Epithelial cell of proximal tubule (primary cell): ENCODE measurements at regions not wholly inside any gene's neighbourhood (a gene's known extent, or its start where the extent isn't known, plus 50 kb on each side); places are given as distances from the start of the nearest gene placed in this dataset.
A peak's percentile ranks its signal among the peaks of the same experiment; 100 is the strongest.

Source experiments
- DNase-seq: peaks from one replicate; pipeline ENCODE4 v3.0.0-alpha.2; 2011; ENCODE audit warnings: low read depth
- H3K4me3 ChIP-seq: 2 replicates; pipeline ENCODE4 v1.5.1; 2011; ENCODE audit warnings: low read depth, mild to moderate bottlenecking, low read length
- CTCF ChIP-seq: conservative IDR thresholded peaks from 2 replicates; pipeline ENCODE4 v1.5.1; 2012; ENCODE audit warnings: low read depth, mild to moderate bottlenecking, low read length

DNA sequence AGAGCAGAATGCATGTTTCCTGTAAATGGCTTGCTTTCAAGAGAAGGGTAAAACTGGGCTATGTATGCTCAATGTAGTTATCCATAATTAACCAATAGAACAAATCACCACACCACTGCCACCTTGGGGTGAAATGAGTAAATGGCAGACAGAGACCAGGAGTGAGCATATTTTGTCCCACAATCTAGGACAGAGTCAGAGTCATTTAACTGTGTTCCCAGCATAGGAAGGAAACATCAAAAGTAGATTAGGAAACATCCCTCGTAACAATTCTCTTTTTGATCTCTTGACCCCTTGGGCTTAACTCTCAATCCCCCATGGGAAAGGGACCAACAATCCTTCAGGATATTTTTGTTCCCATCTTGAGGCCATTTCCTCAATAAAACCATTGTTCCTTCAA, 224.8 kb downstream of the NHLRC3 start:
- TF ChIP-seq CTCF: peak; percentile 83
- no peak overlapping the region for H3K4me3 ChIP-seq

GRCh38 chr13:39263531-39263930, 225.3 kb downstream of the NHLRC3 start:
- DNase-seq: no peak
- TF ChIP-seq CTCF: no peak
- no peak overlapping the region for H3K4me3 ChIP-seq

More for the DNA sequence above, 224.8 kb downstream of the NHLRC3 start:
- DNase-seq: no peak

- no peak overlapping the region for H3K4me3 ChIP-seq
- no peak for TF ChIP-seq CTCF
- no peak for DNase-seq
These were observed 228.2 kb downstream of the NHLRC3 start for GRCh38 chr13:39266426-39266825.

- no peak overlapping the region for H3K4me3 ChIP-seq
- no peak for TF ChIP-seq CTCF
- no peak for DNase-seq
These were observed 230.1 kb downstream of the NHLRC3 start for GRCh38 chr13:39268398-39268797.

DNA sequence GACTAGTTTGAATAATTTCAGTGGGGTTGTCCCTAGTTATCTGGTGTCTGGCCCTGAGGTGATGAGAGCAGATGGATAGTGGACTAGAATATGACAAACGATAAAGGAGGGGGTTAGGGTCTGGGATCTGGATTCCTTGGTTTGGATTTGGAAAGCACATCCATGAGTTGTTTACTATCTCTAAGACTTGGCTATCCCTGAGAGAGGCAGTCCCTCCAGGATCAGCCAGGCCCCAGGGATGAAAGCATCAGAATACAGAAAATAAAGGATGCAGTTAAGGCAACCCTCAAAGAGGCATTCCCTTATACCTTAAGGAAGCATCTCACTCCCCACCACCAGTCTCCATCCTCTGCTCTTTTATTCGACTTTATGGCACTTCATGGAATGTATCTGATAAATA, 230.7 kb downstream of the NHLRC3 start:
- TF ChIP-seq CTCF: no peak
- no peak for DNase-seq
- H3K4me3 ChIP-seq: no peak overlapping the region

- TF ChIP-seq CTCF: no peak
- H3K4me3 ChIP-seq: no peak overlapping the region
- no peak for DNase-seq
These were observed 231.2 kb downstream of the NHLRC3 start for GRCh38 chr13:39269411-39269810.

DNA sequence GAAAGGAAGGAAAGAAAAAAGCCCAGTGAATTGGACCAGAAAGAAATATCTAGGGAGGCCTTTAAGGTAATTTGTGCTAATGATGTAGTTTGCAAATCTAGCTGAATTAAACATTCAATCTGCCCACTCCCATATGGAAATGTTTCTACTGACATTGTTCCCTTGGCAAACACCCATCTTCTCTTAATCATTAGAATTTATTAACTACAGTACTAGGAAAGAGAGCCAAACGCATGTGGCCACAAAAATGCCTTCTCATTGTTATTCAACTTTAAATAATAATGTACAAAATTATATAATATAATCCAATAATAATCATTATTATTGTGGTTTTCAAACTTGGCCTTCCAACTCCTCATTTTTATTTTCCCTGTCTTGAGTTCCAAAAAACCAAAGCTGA, 234.7 kb downstream of the NHLRC3 start:
- H3K4me3 ChIP-seq: no peak overlapping the region
- no peak for DNase-seq
- TF ChIP-seq CTCF: no peak
